HG03064 (cell line): ENCODE measurements at regions not wholly inside any gene's neighbourhood (a gene's known extent, or its start where the extent isn't known, plus 50 kb on each side); places are given as distances from the start of the nearest gene placed in this dataset.
"Not testable (repeated sequence)": the region's sequence is repeated elsewhere in the genome, so short reads cannot be mapped to it uniquely, and the experiment has no call there.

ENCODE experiments used
- ATAC-seq: cut with Tn5 transposase; IDR thresholded peaks from one replicate; pipeline ENCODE4 v1.9.1; 2021; ENCODE audit warnings: low read depth; ENCODE audit not compliant: unreplicated experiment

- no peak for ATAC-seq
Observed at GRCh38 chr9:31916591-31917241, 467.7 kb upstream of the ACO1 start.

DNA sequence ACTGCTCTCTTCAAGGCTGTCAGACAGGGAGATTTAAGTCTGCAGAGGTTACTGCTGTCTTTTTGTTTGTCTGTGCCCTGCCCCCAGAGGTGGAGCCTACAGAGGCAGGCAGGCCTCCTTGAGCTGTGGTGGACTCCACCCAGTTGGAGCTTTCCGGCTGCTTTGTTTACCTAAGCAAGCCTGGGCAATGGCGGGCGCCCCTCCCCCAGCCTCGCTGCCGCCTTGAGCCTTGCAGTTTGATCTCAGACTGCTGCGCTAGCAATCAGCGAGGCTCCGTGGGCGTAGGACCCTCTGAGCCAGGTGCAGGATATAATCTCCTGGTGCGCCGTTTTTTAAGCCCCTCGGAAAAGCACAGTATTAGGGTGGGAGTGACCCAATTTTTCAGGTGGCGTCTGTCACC is 446.7 kb upstream of the ACO1 start:
- not testable (repeated sequence) for ATAC-seq

- no peak for ATAC-seq
Observed at GRCh38 chr9:31950756-31951155, 433.7 kb upstream of the ACO1 start.

GRCh38 chr9:31958572-31958971 is 425.9 kb upstream of the ACO1 start:
- ATAC-seq: no peak

GRCh38 chr9:31969552-31969951 is 414.9 kb upstream of the ACO1 start:
- no peak for ATAC-seq

GRCh38 chr9:31983895-31984294 is 400.5 kb upstream of the ACO1 start:
- no peak for ATAC-seq

DNA sequence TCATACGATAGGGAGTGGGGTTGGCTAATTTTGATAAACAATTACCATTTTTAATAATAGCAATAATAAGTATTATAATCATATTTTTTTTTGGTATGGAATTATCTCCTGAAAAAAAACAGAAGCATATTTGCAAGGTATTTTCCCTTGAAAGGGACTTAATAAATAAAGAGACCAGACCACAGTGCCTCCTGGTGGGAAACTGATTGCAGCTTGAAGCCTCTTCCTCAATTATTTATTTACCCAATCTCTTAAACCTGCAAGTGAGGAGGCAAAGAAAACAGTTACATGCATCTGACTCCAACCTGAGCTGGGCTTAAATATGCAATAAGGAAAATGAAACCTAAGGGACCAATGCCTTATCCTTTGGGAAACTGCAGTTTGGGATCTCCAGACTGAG is 388.1 kb upstream of the ACO1 start:
- no peak for ATAC-seq

- no peak for ATAC-seq
Observed at GRCh38 chr9:32004431-32005076, 379.9 kb upstream of the ACO1 start.

- no peak for ATAC-seq
Observed at GRCh38 chr9:32010322-32010721, 374.1 kb upstream of the ACO1 start.

- ATAC-seq: no peak
Observed at GRCh38 chr9:32011049-32011448, 373.4 kb upstream of the ACO1 start.

DNA sequence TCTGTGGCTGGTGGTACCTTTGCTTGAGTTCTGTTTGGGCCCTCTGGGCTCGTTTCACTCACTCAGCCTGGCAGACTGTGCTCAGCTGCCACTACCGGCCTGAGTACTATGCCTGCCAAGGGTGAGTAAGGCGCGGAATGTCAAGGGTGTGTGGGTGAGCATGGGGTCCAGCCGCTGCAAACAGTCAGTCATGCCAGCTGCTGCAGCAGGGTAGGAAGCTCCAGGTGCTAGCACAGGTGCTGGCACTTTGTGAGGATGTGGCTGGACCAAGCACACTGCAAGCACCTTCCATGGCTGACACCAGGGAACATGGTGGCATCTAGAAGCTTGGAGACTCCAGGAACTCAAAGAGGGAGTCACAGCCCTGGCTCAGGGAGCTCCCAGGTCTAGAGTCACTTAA is 368.6 kb upstream of the ACO1 start:
- ATAC-seq: no peak

- no peak for ATAC-seq
Observed at GRCh38 chr9:32045513-32045912, 338.9 kb upstream of the ACO1 start.

DNA sequence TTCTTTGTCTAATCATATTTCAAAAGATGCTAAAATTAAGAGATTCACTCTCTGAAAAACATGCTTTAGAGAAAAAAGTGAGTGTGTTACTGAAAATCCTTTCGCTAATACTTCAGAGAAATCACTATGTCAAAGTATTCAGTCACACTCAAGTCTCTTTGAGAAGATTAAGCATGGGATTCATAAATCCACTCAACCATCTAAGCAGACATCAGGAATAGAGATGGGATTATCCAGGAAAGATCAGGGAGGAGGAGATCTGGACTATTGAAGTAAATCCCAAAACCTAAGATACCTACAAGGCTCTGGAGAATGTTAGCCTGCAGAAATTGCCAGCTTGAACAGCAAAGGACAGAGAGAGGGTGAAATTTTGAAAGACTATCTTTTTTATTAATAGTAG is 317.2 kb upstream of the ACO1 start:
- no peak for ATAC-seq

DNA sequence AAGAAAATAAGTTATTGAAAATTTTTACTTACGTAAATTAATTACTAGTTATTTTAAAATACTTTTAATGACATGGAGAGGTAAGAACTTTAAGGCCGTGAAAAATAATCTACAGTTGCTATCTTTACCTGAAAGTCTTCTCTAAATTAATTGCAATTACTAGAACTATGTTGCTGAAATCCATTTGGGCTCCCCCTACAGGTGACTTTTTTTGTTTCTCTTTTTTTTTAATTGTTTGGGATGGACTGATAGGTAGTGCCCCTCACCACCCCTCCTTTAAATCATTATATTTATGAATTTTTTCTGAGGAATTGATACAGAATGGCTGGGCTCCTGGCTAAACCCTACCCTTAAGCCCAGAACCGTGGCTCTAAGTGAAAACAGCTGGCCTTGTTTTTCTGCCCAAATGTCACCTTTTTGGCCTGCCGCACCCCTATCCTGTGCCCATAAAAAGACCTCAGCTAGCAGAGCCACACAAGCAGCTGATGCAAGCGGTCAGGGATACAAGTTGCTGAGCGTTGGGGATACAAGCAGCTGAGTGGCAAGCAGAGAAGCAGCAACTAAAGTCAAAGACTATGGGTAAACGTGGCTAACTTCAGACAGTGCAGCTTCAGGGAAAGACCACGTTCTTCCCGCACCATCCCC is 315.2 kb upstream of the ACO1 start:
- no peak for ATAC-seq

DNA sequence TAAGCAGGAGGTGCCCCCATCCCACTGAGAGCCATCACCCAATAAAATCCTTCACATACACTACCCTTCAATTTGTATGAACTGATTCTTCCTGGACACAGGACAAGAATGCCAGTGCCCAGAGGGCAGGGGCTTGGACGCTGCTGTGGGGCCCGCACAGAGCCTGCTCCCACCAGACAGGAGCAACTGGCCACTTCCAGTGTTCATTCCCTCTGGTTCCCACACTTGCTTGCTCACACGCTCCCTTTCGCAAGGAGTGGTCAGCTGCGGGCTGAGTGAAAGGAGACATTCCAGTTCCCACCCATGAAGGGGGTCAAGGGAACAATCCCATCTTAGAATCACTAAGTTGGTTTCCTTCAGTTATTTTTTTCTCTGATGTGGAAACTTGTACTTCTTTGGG is 314.5 kb upstream of the ACO1 start:
- ATAC-seq: no peak

DNA sequence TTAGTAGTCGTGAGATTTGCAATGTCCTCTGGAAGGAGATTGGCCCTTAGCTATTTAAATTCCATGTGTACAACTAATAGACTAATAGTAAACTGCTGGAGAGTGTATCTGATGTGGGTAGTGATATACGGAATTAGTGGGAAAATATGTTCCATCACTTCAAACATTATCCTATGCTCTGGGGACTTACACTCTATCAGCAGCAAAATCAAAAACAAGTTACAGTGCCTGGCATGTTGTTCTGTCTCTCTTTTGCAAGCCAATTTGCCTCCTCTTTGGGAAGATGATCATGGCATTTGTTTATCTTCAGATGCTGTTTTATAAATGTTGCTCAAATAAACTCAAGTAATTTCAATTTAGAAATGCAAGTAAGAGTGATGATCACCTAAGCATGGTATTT is 311.9 kb upstream of the ACO1 start:
- no peak for ATAC-seq

DNA sequence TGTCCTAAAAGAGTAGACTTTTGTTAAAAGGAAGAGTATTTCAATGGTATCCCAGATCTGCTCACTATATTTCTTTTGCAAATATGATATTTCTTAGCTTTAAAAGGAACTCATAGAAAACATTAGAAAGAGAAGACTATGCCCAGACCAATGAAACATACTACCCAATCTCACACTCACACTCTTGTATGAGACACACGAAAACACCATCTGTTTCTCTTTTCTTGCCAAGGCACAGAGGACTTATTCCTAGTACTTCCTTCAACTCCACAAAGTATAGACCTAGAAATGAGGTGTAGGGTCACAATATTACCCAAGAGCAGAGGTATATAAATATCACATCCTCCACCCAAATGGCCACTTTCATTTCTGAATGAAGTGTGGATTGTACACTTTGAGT is 292.4 kb upstream of the ACO1 start:
- no peak for ATAC-seq

DNA sequence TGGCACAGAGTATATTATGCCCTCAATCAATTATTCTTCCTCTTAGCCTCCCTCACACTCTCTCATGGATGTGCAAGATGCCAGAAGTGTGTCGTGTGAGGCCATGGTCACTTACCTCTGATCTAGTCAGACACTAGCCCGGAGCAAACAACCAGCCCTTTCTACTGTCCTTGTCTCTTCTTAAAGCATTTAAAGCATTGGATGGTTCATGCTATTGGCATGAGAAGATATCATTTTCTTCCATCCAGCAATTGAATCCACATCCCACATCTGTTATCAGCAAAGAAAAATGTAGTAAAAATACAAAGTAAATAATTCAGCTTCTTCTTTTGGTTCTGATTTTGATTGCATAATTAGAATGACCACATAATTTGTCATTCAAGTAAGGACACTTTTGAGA is 267.2 kb upstream of the ACO1 start:
- no peak for ATAC-seq

DNA sequence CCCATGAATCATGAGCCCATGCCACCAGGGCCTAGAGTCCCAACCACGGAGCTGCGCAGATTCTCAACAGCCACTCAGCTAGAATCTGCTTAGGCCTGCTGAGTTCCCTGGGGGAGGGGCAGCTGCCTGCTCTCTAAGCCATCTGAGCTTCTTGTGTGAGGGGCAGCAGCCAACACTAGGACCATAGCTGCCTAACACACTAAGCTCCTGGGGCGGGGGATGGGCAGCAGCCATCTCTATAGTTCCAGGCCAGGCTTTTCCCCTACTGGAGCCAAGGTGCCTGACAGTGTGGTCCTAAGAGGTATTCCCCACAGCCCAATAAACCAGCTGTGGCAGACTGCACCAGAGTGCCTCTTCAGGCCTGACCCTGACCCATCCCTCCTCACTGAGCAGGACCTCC is 255.9 kb upstream of the ACO1 start:
- no peak for ATAC-seq

GRCh38 chr9:32130709-32131108 is 253.7 kb upstream of the ACO1 start:
- ATAC-seq: not testable (repeated sequence)

DNA sequence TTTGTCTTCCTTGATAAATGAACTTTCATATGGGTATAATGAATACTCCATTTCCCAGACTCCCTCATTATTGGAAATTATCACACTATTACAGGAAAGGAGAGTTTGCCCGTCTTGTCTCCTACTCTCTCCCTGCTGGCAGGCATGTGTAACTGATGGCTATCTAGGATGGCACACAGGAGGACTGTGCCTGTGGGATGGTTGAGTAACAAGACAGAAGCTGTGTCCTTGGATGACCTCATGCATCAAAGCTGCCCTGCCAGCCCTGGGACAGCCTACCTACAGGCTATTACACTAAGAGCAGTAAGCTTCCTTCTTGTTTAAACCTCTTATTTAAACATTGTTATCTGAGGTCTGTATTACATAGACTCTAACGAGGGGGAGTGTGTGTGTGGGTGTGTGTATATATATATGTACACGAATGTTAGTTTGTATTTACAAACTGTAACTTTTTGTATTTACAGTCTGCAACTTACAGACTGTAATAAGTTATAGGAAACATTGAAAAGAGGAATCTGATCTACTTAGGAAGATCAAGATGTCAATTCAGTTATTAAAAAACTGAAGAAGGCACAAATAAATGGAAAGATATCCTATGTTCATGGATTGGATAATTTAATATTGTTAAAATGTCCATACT is 247.6 kb upstream of the ACO1 start:
- ATAC-seq: no peak

- ATAC-seq: no peak
Observed at GRCh38 chr9:32142074-32142473, 242.4 kb upstream of the ACO1 start.
